SK-N-SH (cell line): ENCODE measurements at regions not wholly inside any gene's neighbourhood (a gene's known extent, or its start where the extent isn't known, plus 50 kb on each side); places are given as distances from the start of the nearest gene placed in this dataset.

Experiments
- CTCF ChIA-PET: fragments of 300-600, 350-600 bp; formaldehyde crosslinking; extraction: SDS; loops from one replicate; lab custom pipeline; 2021; lab: Yijun Ruan, JAX
- POLR2A ChIA-PET: fragments of 350-600 bp; sonication (Branson Sonifier 250); formaldehyde crosslinking; extraction: SDS; loops from one replicate; lab custom pipeline; 2020; ENCODE audit warnings: antibody characterized with exemption, inconsistent platforms; lab: Yijun Ruan, JAX
- DNase-seq: peaks from one replicate; pipeline ENCODE4 v3.0.0; 2012
- H2AFZ ChIP-seq: fragments of 200-600 bp; sonication (generic); 2 replicates; pipeline ENCODE4 v1.8.1; 2016; ENCODE audit warnings: antibody characterized with exemption, mild to moderate bottlenecking, low read depth
- H3F3A ChIP-seq: fragments of 200-600 bp; sonication (generic); replicated peaks from 2 replicates; pipeline ENCODE3; 2016; ENCODE audit warnings: antibody characterized with exemption, mild to moderate bottlenecking; ENCODE audit not compliant: insufficient read depth
- H3K27ac ChIP-seq, 2 experiments: fragments of 200-500 bp in 1 of 2; fragments of 200-600 bp in 1 of 2; sonication (Bioruptor generic) in 1 of 2; sonication (generic), shearing (Covaris generic) in 1 of 2; 2 replicates each; pipeline versions ENCODE4 v1.5.1 to v1.6.1; 2014 to 2016; ENCODE audit warnings: low read depth in 2 of 2, inconsistent platforms in 1 of 2, low read length in 1 of 2, mild to moderate bottlenecking in 1 of 2, mixed read lengths in 1 of 2
- H3K27me3 ChIP-seq: fragments of 200-600 bp; sonication (generic), shearing (Covaris generic); 2 replicates; pipeline ENCODE4 v1.6.1; 2016; ENCODE audit warnings: mixed run types; ENCODE audit not compliant: insufficient read depth
- H3K36me3 ChIP-seq, 2 experiments: fragments of 200-500 bp in 1 of 2; fragments of 200-600 bp in 1 of 2; sonication (Bioruptor generic) in 1 of 2; sonication (generic) in 1 of 2; replicated peaks in 1 of 2; 2 replicates each; pipeline versions ENCODE3 to v1.5.1; 2014 to 2016; ENCODE audit warnings: low read length in 1 of 2, mild to moderate bottlenecking in 1 of 2; ENCODE audit not compliant: insufficient read depth in 2 of 2, control insufficient read depth in 1 of 2
- H3K4me1 ChIP-seq, 2 experiments: fragments of 200-500 bp in 1 of 2; fragments of 200-600 bp in 1 of 2; sonication (Bioruptor generic) in 1 of 2; sonication (generic), shearing (Covaris generic) in 1 of 2; 2 replicates each; pipeline versions ENCODE4 v1.5.1 to v1.6.1; 2014 to 2016; ENCODE audit warnings: low read depth in 1 of 2, low read length in 1 of 2, mixed run types in 1 of 2; ENCODE audit not compliant: insufficient read depth in 2 of 2, control insufficient read depth in 1 of 2
- H3K4me2 ChIP-seq: fragments of 200-600 bp; sonication (generic), shearing (Covaris generic); 2 replicates; pipeline ENCODE4 v1.6.1; 2017; ENCODE audit warnings: mixed run types
- H3K4me3 ChIP-seq, 2 experiments: fragments of 200-500 bp in 1 of 2; fragments of 200-600 bp in 1 of 2; sonication (Bioruptor generic) in 1 of 2; sonication (generic), shearing (Covaris generic) in 1 of 2; 2 replicates each; pipeline versions ENCODE4 v1.5.1 to v1.8.1; 2014 to 2016; ENCODE audit warnings: low read depth in 2 of 2, inconsistent platforms in 1 of 2, low read length in 1 of 2, mild to moderate bottlenecking in 1 of 2, mixed read lengths in 1 of 2, moderate library complexity in 1 of 2
- H3K79me2 ChIP-seq: fragments of 200-600 bp; sonication (generic); 2 replicates; pipeline ENCODE4 v1.8.1; 2017; ENCODE audit warnings: mild to moderate bottlenecking; ENCODE audit not compliant: insufficient read depth
- H3K9ac ChIP-seq: fragments of 200-600 bp; sonication (generic); 2 replicates; pipeline ENCODE4 v1.6.1; 2017; ENCODE audit warnings: mixed run types
- H3K9me2 ChIP-seq: fragments of 200-600 bp; sonication (generic); 2 replicates; pipeline ENCODE4 v1.6.1; 2017; ENCODE audit warnings: mixed run types
- H3K9me3 ChIP-seq: fragments of 200-600 bp; sonication (generic); 2 replicates; pipeline ENCODE4 v1.6.1; 2017; ENCODE audit warnings: mixed run types, mild to moderate bottlenecking, moderate library complexity
- H4K20me1 ChIP-seq: fragments of 200-600 bp; sonication (generic); 2 replicates; pipeline ENCODE4 v1.6.1; 2017; ENCODE audit warnings: mild to moderate bottlenecking, mixed run types; ENCODE audit not compliant: insufficient read depth
- CHD2 ChIP-seq: fragments of 150-350 bp; IDR thresholded peaks from 2 replicates; pipeline ENCODE4 v1.6.1; 2018; ENCODE audit warnings: low read length; ENCODE audit not compliant: partially characterized antibody
- ELF1 ChIP-seq: IDR thresholded peaks from 2 replicates; pipeline ENCODE4 v1.4.0; 2012
- EZH2phosphoT487 ChIP-seq: fragments of 200-600 bp; sonication (generic); IDR thresholded peaks from 2 replicates; pipeline ENCODE4 v1.6.1; 2017; ENCODE audit warnings: low read depth, mixed run types, mild to moderate bottlenecking, antibody characterized with exemption, moderate library complexity, borderline replicate concordance
- FOSL2 ChIP-seq: IDR thresholded peaks from 2 replicates; pipeline ENCODE4 v1.4.0; 2012; ENCODE audit warnings: low read depth, mild to moderate bottlenecking, moderate library complexity, borderline replicate concordance
- FOXM1 ChIP-seq: IDR thresholded peaks from 2 replicates; pipeline ENCODE4 v1.4.0; 2012; ENCODE audit warnings: low read depth, mild to moderate bottlenecking
- GABPA ChIP-seq: IDR thresholded peaks from 2 replicates; pipeline ENCODE4 v1.4.0; 2012; ENCODE audit warnings: low read depth, mild to moderate bottlenecking
- GATA2 ChIP-seq: sonication (generic); formaldehyde crosslinking; IDR thresholded peaks from 2 replicates; pipeline ENCODE4 v1.5.0; 2020; ENCODE audit warnings: mild to moderate bottlenecking, missing genetic modification reagents
- JUND ChIP-seq: IDR thresholded peaks from 2 replicates; pipeline ENCODE4 v1.4.0; 2012
- MXI1 ChIP-seq: IDR thresholded peaks from 2 replicates; pipeline ENCODE4 v1.6.1; 2012; ENCODE audit warnings: mild to moderate bottlenecking, low read depth, low read length, improper control_type of control experiment
- NFIC ChIP-seq: IDR thresholded peaks from 2 replicates; pipeline ENCODE4 v1.4.0; 2012; ENCODE audit warnings: borderline replicate concordance
- NRF1 ChIP-seq: IDR thresholded peaks from 2 replicates; pipeline ENCODE4 v1.6.1; 2012; ENCODE audit warnings: low read depth, mild to moderate bottlenecking, low read length
- POLR2AphosphoS5 ChIP-seq: IDR thresholded peaks from 2 replicates; pipeline ENCODE4 v1.6.1; 2012; ENCODE audit warnings: low read depth, low read length
- RAD21 ChIP-seq: IDR thresholded peaks from 2 replicates; pipeline ENCODE4 v1.6.1; 2012; ENCODE audit warnings: mild to moderate bottlenecking, low read length
- RCOR1 ChIP-seq: fragments of 150-350 bp; IDR thresholded peaks from 2 replicates; pipeline ENCODE4 v1.6.1; 2017; ENCODE audit warnings: antibody characterized with exemption, low read length
- RXRA ChIP-seq: IDR thresholded peaks from 2 replicates; pipeline ENCODE4 v1.4.0; 2012; ENCODE audit warnings: low read depth, mild to moderate bottlenecking, borderline replicate concordance
- SIN3A ChIP-seq: IDR thresholded peaks from 2 replicates; pipeline ENCODE4 v1.6.1; 2012; ENCODE audit warnings: low read depth, mild to moderate bottlenecking, low read length, moderate library complexity, borderline replicate concordance
- SMC3 ChIP-seq: IDR thresholded peaks from 2 replicates; pipeline ENCODE4 v1.6.1; 2012; ENCODE audit warnings: low read depth, low read length, improper control_type of control experiment
- TAF1 ChIP-seq: IDR thresholded peaks from 2 replicates; pipeline ENCODE4 v1.6.1; 2012; ENCODE audit warnings: low read depth, mild to moderate bottlenecking, low read length, moderate library complexity, borderline replicate concordance
- TCF12 ChIP-seq: IDR thresholded peaks from 2 replicates; pipeline ENCODE4 v1.4.0; 2012
- TEAD4 ChIP-seq: IDR thresholded peaks from 2 replicates; pipeline ENCODE4 v1.4.0; 2012; ENCODE audit warnings: mild to moderate bottlenecking, borderline replicate concordance; ENCODE audit not compliant: insufficient read depth
- WGBS: methylation state at CpG from one replicate; pipeline ENCODE4 v1.1.6; 2017; ENCODE audit warnings: low lambda C conversion rate; 5-methylcytosine and 5-hydroxymethylcytosine counted together
- TF ChIP-seq, protein P1 (sequence below): fragments of 150-350 bp; IDR thresholded peaks from 2 replicates; pipeline ENCODE4 v1.6.1; 2017; ENCODE audit warnings: antibody characterized with exemption, low read length, low read depth, borderline replicate concordance

DNA sequence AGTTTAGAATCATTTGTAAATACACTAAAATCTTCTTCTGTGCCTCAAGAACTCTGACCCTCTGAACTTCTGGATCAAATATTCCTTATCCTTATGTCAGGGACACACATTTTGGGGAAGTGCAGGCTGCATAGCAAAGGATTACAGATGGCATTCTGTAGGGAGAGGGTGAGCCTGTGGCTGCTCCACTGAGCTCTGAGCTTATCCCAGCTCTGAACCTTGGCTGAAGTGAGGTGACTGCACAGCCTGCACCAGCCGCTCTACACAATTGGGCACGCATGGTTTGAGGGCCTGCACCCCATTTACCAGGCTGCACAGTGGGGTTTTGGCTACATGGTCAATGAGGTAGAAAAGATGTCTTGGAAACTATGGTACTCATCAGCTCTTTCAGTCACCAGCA, 251.6 kb downstream of the GALR1 start:
- Histone ChIP-seq H3K9me3 (no peaks in the 10 kb centered on the region), H2AFZ (no peak overlapping the region), H3K27me3 (no peaks in the 10 kb centered on the region), H3F3A (no peaks in the 10 kb centered on the region), H3K27ac (no peak overlapping the region), H3K4me1 (no peaks in the 10 kb centered on the region), H3K4me2 (no peak overlapping the region), H3K9ac (no peak overlapping the region), H3K36me3 (no peaks in the 10 kb centered on the region), H3K4me3 (no peak overlapping the region), H4K20me1 (no peaks in the 10 kb centered on the region), H3K79me2 (no peaks in the 10 kb centered on the region), H3K9me2 (no peaks in the 10 kb centered on the region)
- TF ChIP-seq RAD21 (no peak), RCOR1 (no peak), FOSL2 (no peak), TCF12 (no peak), FOXM1 (no peak), JUND (no peak), EZH2phosphoT487 (no peak), NFIC (no peak), GABPA (no peak)
- 0% methylated on average over 2 of the region's 2 CpGs for WGBS
- ChIA-PET CTCF (no interaction called here), POLR2A (no interaction called here)
- DNase-seq: no peak

DNA sequence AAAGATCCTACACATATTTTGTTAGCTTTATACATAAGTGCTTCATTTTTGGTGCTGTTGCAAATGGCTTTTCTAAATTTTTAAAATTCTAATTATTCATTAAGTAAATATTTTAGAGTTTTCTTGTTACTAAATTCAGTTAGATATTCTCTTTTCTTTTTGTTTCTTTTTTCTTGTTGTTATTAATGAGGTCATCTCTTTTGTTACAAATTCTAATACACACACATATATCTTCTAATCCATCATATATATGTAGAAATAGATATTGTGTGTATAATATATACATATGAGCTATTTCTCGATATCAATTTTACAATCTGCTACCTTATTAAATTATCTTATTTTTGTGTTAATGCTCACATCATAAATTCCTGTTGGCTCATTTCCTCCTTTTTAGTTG, 255.9 kb downstream of the GALR1 start:
- H3K4me2 ChIP-seq: no peak overlapping the region
- no peak overlapping the region for H3K27ac ChIP-seq
- no peak overlapping the region for H3K9ac ChIP-seq
- H4K20me1 ChIP-seq: no peaks in the 10 kb centered on the region
- H3K9me3 ChIP-seq: no peaks in the 10 kb centered on the region
- CTCF ChIA-PET: no interaction called here
- H3K27me3 ChIP-seq: no peaks in the 10 kb centered on the region
- no peak overlapping the region for H3K4me3 ChIP-seq
- 12% methylated on average over 1 of the region's 1 CpG for WGBS
- no peaks in the 10 kb centered on the region for H3K4me1 ChIP-seq
- H2AFZ ChIP-seq: no peak overlapping the region
- no peak for DNase-seq
- no peaks in the 10 kb centered on the region for H3K79me2 ChIP-seq
- no peaks in the 10 kb centered on the region for H3K36me3 ChIP-seq
- H3K9me2 ChIP-seq: no peaks in the 10 kb centered on the region
- TF ChIP-seq GATA2 (CRISPR knock-in tag) (no peak), ELF1 (no peak), SMC3 (no peak), RXRA (no peak), CHD2 (no peak)
- POLR2A ChIA-PET: no interaction called here
- no peaks in the 10 kb centered on the region for H3F3A ChIP-seq

DNA sequence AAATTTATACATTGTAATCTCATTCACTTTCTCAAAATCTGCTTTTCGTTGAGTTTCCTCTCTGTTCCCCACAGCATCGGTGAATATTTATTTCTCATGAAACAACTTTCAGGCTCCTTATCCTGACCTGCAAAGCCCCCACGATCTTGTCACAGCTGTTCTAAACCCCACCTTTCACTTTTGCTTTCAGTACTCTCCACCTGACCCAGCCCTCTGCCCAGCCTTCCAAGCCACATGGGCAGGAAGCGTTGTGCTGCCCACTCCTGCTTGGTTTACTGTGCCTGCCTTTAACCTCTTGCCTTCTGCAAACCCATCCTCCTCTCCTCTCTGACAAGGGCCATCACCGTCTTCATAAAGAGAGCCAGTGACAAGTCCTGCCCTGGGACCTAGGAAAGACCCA, 262.5 kb downstream of the GALR1 start:
- H2AFZ ChIP-seq: no peak overlapping the region
- H3K9me2 ChIP-seq: 0 out of 2 replicates have a peak, but pooled peaks cover 3% of the 10 kb centered on the region
- ChIA-PET CTCF (no interaction called here), POLR2A (no interaction called here)
- WGBS: 24% methylated on average over 5 of the region's 5 CpGs
- H3K9me3 ChIP-seq: peaks cover 8% of the 10 kb centered on the region; the same call in 1 of the 2 replicates
- H3F3A ChIP-seq: no peaks in the 10 kb centered on the region
- H3K36me3 ChIP-seq: no peaks in the 10 kb centered on the region
- H4K20me1 ChIP-seq: no peaks in the 10 kb centered on the region
- TF ChIP-seq POLR2AphosphoS5 (no peak), TCF12 (no peak), NRF1 (no peak), MXI1 (no peak), JUND (no peak), GABPA (no peak), RAD21 (no peak), GATA2 (CRISPR knock-in tag) (no peak), ELF1 (no peak), SIN3A (no peak), TAF1 (no peak), TEAD4 (no peak)
- TF ChIP-seq, protein P1, sequence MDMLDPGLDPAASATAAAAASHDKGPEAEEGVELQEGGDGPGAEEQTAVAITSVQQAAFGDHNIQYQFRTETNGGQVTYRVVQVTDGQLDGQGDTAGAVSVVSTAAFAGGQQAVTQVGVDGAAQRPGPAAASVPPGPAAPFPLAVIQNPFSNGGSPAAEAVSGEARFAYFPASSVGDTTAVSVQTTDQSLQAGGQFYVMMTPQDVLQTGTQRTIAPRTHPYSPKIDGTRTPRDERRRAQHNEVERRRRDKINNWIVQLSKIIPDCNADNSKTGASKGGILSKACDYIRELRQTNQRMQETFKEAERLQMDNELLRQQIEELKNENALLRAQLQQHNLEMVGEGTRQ: no peak
- DNase-seq: no peak
- no peak overlapping the region for H3K4me3 ChIP-seq
- no peak overlapping the region for H3K4me2 ChIP-seq
- no peaks in the 10 kb centered on the region for H3K27me3 ChIP-seq
- H3K4me1 ChIP-seq: no peaks in the 10 kb centered on the region
- H3K9ac ChIP-seq: no peak overlapping the region
- H3K27ac ChIP-seq: no peak overlapping the region
- no peaks in the 10 kb centered on the region for H3K79me2 ChIP-seq
